ENCODE measurements at regions not wholly inside any gene's neighbourhood (a gene's known extent, or its start where the extent isn't known, plus 50 kb on each side); places are given as distances from the start of the nearest gene placed in this dataset.

DNA sequence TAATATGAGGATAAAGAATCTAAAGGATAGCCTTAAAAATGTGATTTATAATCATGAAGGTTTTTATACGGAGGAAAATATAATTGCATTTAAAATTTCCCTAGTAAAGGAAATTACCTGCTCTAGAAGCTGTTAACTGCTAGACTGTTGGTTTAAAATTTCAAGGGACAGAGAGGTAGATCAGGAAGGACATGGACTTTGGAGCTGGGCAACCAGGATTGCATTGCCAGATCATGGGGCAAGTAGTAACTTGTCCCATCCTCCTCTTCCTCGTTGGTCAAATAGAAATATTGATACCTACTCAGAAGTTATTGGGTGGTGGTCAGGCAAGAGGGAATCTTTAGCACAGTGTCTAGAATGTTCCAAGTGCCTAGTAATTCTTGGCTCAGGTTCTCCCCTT lies 525.1 kb downstream of the MFSD1 start:
- ChIA-PET CTCF (no interaction called here), POLR2A (no interaction called here)
- H3K9me3 ChIP-seq (ENCODE audit: control insufficient read depth, insufficient read depth, low read depth, low read length), result no peaks in the 10 kb centered on the region
- no peak overlapping the region for H3K4me3 ChIP-seq (ENCODE audit: low read depth, low read length)
- TF ChIP-seq ZNF354C (tag by site-specific recombination; IDR thresholded peaks at IDR 0.05; ENCODE audit: borderline replicate concordance, low read depth) (no peak), ZNF513 (tag by site-specific recombination; IDR thresholded peaks at IDR 0.05) (no peak), ZNF48 (tag by site-specific recombination; IDR thresholded peaks at IDR 0.05) (no peak), ZNF488 (tag by site-specific recombination; IDR thresholded peaks at IDR 0.05) (no peak), MYNN (tag by site-specific recombination; IDR thresholded peaks at IDR 0.05; ENCODE audit: borderline replicate concordance) (no peak), ZNF658 (tag by site-specific recombination; IDR thresholded peaks at IDR 0.05) (no peak), ZNF664 (tag by site-specific recombination; IDR thresholded peaks at IDR 0.05) (no peak), TCF7L2 (IDR thresholded peaks at IDR 0.05; ENCODE audit: borderline replicate concordance, low read depth, low read length) (no peak), ZNF132 (tag by site-specific recombination; IDR thresholded peaks at IDR 0.05; ENCODE audit: borderline replicate concordance) (no peak), ZNF214 (tag by site-specific recombination; IDR thresholded peaks at IDR 0.05; ENCODE audit: borderline replicate concordance) (no peak), ZNF24 (tag by site-specific recombination; IDR thresholded peaks at IDR 0.05) (no peak), ZBTB17 (tag by site-specific recombination; IDR thresholded peaks at IDR 0.05) (no peak), WT1 (tag by site-specific recombination; IDR thresholded peaks at IDR 0.05) (no peak), ZNF404 (tag by site-specific recombination; IDR thresholded peaks at IDR 0.05) (no peak), ZNF596 (tag by site-specific recombination; IDR thresholded peaks at IDR 0.05) (no peak), ZSCAN23 (tag by site-specific recombination; IDR thresholded peaks at IDR 0.05) (no peak), ZNF529 (tag by site-specific recombination; IDR thresholded peaks at IDR 0.05; ENCODE audit: insufficient replicate concordance) (no peak), ZNF324 (tag by site-specific recombination; IDR thresholded peaks at IDR 0.05) (no peak)
- H3K4me1 ChIP-seq (ENCODE audit: control insufficient read depth, insufficient read depth, low read length), result no peaks in the 10 kb centered on the region
- H3K27ac ChIP-seq (ENCODE audit: extremely low read depth, low read depth, low read length), result no peak overlapping the region
- no peaks in the 10 kb centered on the region for H3K36me3 ChIP-seq (ENCODE audit: control insufficient read depth in 2 of 2, insufficient read depth in 1 of 2, low read length in 2 of 2)

DNA sequence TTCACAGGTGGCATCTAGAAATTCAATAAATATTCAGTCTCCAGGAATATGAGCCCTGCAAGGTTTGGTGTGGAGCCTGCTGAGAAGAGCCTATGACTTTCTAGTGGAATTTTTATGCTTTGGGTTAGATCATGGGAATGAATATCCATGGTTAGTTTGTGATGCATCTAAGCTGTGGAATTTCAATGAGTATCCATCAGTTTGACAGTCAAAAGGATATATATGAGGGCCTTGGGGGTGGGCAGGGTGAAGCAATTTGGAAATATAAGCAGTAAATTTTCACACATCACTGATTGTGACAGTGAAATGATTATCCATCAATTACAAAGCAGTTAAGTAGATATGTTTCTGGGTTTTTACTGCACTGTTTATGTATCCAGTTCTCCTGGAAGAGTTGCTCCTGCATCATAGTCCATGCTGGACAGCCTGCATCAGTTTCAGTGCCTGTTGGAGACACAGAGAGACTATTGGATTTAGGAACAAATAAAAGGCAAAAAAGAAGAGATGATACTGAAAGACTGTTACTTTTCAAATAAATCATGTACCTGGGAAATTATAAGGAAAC lies 530.8 kb downstream of the MFSD1 start:
- H3K4me3 ChIP-seq (ENCODE audit: low read depth, low read length), result no peak overlapping the region
- no peaks in the 10 kb centered on the region for H3K9me3 ChIP-seq (ENCODE audit: control insufficient read depth, insufficient read depth, low read depth, low read length)
- ChIA-PET CTCF (no interaction called here), POLR2A (no interaction called here)
- no peaks in the 10 kb centered on the region for H3K36me3 ChIP-seq (ENCODE audit: control insufficient read depth in 2 of 2, insufficient read depth in 1 of 2, low read length in 2 of 2)
- TF ChIP-seq ZNF76 (tag by site-specific recombination; IDR thresholded peaks at IDR 0.05; ENCODE audit: borderline replicate concordance, low read depth) (no peak), ZSCAN5A (tag by site-specific recombination; IDR thresholded peaks at IDR 0.05) (no peak)
- H3K4me1 ChIP-seq (ENCODE audit: control insufficient read depth, insufficient read depth, low read length), result no peaks in the 10 kb centered on the region
- no peak overlapping the region for H3K27ac ChIP-seq (ENCODE audit: extremely low read depth, low read depth, low read length)

- H3K27ac ChIP-seq (ENCODE audit: extremely low read depth, low read depth, low read length), result no peak overlapping the region
- H3K4me3 ChIP-seq (ENCODE audit: low read depth, low read length), result no peak overlapping the region
- no peaks in the 10 kb centered on the region for H3K36me3 ChIP-seq (ENCODE audit: control insufficient read depth in 2 of 2, insufficient read depth in 1 of 2, low read length in 2 of 2)
- ChIA-PET POLR2A (no interaction called here), CTCF (interaction anchor here (0.7 kb wide), 1 partner anchor 196 kb away, joined by 3 read pairs; no protein-coding TSS in a partner anchor)
- H3K4me1 ChIP-seq (ENCODE audit: control insufficient read depth, insufficient read depth, low read length), result no peaks in the 10 kb centered on the region
- H3K9me3 ChIP-seq (ENCODE audit: control insufficient read depth, insufficient read depth, low read depth, low read length), result no peaks in the 10 kb centered on the region
- no peak for TF ChIP-seq ZNF202 (tag by site-specific recombination; IDR thresholded peaks at IDR 0.05; ENCODE audit: borderline replicate concordance)
- no peak for TF ChIP-seq ZNF157 (tag by site-specific recombination; IDR thresholded peaks at IDR 0.05)
- TF ChIP-seq ZNF391 (tag by site-specific recombination; IDR thresholded peaks at IDR 0.05; ENCODE audit: borderline replicate concordance, low read depth), result no peak
- TF ChIP-seq OSR2 (tag by site-specific recombination; IDR thresholded peaks at IDR 0.05), result no peak
- no peak for TF ChIP-seq ZNF341 (tag by site-specific recombination; IDR thresholded peaks at IDR 0.05; ENCODE audit: low read depth)
- TF ChIP-seq MZF1 (tag by site-specific recombination; IDR thresholded peaks at IDR 0.05; ENCODE audit: borderline replicate concordance), result no peak
- TF ChIP-seq GFI1B (tag by site-specific recombination; IDR thresholded peaks at IDR 0.05), result no peak
- TF ChIP-seq, protein P1, sequence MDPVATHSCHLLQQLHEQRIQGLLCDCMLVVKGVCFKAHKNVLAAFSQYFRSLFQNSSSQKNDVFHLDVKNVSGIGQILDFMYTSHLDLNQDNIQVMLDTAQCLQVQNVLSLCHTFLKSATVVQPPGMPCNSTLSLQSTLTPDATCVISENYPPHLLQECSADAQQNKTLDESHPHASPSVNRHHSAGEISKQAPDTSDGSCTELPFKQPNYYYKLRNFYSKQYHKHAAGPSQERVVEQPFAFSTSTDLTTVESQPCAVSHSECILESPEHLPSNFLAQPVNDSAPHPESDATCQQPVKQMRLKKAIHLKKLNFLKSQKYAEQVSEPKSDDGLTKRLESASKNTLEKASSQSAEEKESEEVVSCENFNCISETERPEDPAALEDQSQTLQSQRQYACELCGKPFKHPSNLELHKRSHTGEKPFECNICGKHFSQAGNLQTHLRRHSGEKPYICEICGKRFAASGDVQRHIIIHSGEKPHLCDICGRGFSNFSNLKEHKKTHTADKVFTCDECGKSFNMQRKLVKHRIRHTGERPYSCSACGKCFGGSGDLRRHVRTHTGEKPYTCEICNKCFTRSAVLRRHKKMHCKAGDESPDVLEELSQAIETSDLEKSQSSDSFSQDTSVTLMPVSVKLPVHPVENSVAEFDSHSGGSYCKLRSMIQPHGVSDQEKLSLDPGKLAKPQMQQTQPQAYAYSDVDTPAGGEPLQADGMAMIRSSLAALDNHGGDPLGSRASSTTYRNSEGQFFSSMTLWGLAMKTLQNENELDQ (tag by site-specific recombination; IDR thresholded peaks at IDR 0.05; ENCODE audit: low read depth), result no peak
Measured at GRCh38 chr3:159339131-159339530, 537.3 kb downstream of the MFSD1 start.

Measured in HEK293 (cell line).